Kidney epithelial cell (primary cell): ENCODE measurements at regions not wholly inside any gene's neighbourhood (a gene's known extent, or its start where the extent isn't known, plus 50 kb on each side); places are given as distances from the start of the nearest gene placed in this dataset.

Experiments used
- DNase-seq: peaks from one replicate; pipeline ENCODE4 v3.0.0-alpha.2; 2010; ENCODE audit warnings: low read depth
- H3K27me3 ChIP-seq: 2 replicates; pipeline ENCODE4 v1.6.0; 2011; ENCODE audit warnings: low read length; ENCODE audit not compliant: control insufficient read depth, insufficient read depth
- H3K36me3 ChIP-seq: 2 replicates; pipeline ENCODE4 v1.5.1; 2011; ENCODE audit warnings: low read length; ENCODE audit not compliant: control insufficient read depth, insufficient read depth
- H3K4me3 ChIP-seq: 2 replicates; pipeline ENCODE4 v1.5.1; 2011; ENCODE audit warnings: low read depth, mild to moderate bottlenecking, control low read depth, low read length
- TF ChIP-seq, protein P1 (sequence below): IDR thresholded peaks from 2 replicates; pipeline ENCODE4 v1.5.1; 2011; ENCODE audit warnings: mild to moderate bottlenecking, moderate library complexity, low read length, control low read depth, inconsistent platforms; ENCODE audit not compliant: insufficient read depth, poor library complexity, severe bottlenecking

DNA sequence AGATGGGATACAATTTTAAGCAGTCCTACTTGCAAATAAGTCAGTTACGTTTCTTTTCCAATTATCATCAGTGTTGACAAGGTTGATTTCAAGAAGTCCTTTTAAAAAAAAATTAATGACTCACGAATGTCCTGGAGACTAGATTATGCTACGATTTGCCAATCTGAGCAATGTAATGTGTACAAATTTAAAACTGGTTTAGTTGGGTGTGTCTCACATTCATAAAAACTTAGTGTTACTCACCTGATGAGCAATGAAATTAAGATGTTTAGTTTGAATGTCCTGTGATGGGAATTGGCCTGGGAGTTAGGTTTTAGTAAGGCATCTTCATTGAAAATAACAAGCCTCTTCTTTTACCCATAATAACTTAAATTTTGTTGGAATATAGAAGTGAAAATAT, 136.7 kb upstream of the POF1B start:
- Histone ChIP-seq H3K27me3 (no peaks in the 10 kb centered on the region), H3K4me3 (no peak overlapping the region), H3K36me3 (no peaks in the 10 kb centered on the region)
- no peak for DNase-seq
- TF ChIP-seq, protein P1, sequence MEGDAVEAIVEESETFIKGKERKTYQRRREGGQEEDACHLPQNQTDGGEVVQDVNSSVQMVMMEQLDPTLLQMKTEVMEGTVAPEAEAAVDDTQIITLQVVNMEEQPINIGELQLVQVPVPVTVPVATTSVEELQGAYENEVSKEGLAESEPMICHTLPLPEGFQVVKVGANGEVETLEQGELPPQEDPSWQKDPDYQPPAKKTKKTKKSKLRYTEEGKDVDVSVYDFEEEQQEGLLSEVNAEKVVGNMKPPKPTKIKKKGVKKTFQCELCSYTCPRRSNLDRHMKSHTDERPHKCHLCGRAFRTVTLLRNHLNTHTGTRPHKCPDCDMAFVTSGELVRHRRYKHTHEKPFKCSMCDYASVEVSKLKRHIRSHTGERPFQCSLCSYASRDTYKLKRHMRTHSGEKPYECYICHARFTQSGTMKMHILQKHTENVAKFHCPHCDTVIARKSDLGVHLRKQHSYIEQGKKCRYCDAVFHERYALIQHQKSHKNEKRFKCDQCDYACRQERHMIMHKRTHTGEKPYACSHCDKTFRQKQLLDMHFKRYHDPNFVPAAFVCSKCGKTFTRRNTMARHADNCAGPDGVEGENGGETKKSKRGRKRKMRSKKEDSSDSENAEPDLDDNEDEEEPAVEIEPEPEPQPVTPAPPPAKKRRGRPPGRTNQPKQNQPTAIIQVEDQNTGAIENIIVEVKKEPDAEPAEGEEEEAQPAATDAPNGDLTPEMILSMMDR, result no peak

DNA sequence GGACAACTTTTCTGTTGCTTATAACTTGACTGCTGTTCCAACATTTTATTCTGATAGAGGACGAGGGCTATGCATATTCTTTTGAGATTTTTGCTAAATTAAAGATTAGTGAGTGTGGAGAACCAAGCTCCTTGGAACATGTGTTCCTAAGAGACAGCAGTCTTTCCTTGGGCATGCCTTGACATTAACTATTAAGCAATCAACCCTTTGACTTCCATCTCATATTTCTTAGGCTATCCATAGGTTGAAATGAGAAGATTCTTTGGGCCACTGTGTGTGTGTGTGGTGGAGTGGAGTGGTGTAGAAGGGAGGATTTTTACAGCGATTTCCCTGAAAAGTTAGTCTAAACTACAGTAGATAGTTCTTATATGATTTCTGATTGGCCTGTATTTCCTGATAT, 127.4 kb upstream of the POF1B start:
- no peaks in the 10 kb centered on the region for H3K27me3 ChIP-seq
- no peak for DNase-seq
- no peaks in the 10 kb centered on the region for H3K36me3 ChIP-seq
- TF ChIP-seq, protein P1, result no peak
- no peak overlapping the region for H3K4me3 ChIP-seq

DNA sequence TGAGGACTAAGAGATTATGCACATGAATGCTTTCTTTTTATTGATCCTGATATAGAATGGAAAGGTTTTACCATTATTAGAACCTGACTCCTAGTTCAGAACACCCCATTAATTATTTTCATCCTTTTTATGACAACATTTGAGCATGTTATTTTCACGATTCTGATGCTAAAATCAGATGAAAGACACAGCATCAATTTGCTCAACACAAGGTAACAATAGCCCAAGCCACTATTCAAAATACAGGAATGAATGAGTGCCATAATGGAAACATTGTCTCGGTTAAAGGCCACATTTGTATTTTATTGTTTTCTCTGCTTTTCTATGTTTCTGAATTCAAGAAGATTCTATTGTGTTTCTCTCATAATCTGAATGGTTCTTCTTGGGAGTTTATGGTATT, 126.3 kb upstream of the POF1B start:
- Histone ChIP-seq H3K4me3 (no peak overlapping the region), H3K36me3 (no peaks in the 10 kb centered on the region), H3K27me3 (no peaks in the 10 kb centered on the region)
- TF ChIP-seq, protein P1, result no peak
- no peak for DNase-seq

DNA sequence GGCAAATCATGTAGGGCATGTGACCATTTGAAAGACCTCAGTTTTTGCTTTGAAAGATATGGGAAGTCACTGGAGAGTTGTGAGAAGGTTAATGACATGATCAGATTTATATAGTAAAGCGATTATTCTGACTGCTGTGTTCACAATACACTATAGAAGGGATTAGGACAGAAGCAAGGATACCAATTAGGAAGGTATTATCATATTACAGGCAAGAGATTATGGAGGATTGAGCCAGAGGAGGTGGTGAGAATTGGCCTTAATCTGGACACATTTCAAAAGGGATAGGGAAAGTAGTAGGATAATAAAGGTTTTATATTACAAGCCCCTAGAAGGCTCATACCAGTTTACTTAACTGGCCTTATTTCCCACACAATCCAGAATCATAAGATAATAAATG, 124.9 kb upstream of the POF1B start:
- TF ChIP-seq, protein P1, result no peak
- Histone ChIP-seq H3K27me3 (no peaks in the 10 kb centered on the region), H3K36me3 (no peaks in the 10 kb centered on the region), H3K4me3 (no peak overlapping the region)
- no peak for DNase-seq

DNA sequence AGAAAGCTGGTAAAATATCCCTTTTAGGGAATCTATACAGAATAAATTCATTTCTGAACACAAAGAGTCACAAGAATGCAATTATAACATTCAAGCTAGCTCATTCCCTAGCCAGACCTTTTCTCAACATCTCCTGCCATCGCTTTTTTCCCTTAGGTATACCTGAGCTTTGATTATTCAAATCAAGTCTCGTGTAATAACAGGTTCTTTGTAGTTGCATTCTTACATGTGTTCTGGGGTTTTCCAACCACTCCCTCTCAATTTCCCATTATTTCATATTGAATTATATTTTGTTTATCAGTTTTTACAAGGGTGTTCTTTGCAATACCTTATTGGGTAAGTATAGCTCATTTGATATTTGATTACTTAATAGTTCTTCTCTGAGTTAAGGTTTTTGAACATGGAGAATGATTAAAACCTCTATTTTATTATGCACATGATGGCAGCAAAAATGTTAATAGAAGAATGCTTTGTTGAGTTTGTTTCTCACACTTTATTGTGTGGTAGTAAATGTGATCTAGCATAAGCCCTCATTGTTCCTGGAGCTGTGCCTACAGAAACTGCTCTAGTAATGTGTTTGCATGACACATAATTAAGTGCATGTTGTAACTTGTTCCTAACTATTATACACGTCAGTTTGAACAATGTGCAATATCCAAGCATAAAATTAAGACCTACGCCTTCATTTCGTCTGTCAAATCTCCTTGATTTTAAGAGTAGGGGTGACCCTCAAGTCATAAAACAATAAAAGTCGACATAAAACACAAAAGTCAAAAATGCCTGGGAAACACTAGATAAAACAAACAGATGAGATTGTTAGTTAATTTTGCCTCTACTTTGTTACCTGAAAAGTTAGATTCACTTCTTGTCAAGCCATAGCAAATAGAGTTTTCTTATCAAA, 124.0 kb upstream of the POF1B start:
- DNase-seq, result no peak
- Histone ChIP-seq H3K4me3 (no peak overlapping the region), H3K27me3 (no peaks in the 10 kb centered on the region), H3K36me3 (no peaks in the 10 kb centered on the region)
- TF ChIP-seq, protein P1, result no peak

DNA sequence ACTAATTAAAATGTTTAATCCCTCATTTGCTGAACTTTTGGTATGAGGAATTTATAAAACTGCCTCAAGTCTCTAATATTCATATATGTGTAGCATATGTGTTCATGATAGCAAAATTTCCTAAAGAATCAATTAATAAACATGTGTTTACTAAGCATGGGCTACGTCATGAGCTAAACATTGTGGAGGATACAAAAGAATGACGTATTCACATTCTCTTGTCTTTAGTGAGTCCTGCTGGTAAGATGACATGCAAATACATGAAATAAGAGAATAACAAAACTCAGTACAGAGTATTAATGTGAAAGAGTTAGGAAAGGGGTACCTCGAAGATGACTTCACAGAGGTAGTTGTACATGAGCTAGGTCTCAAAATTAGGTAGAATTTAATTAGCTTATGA, 121.9 kb upstream of the POF1B start:
- TF ChIP-seq, protein P1, result no peak
- no peak overlapping the region for H3K4me3 ChIP-seq
- no peaks in the 10 kb centered on the region for H3K36me3 ChIP-seq
- H3K27me3 ChIP-seq, result no peaks in the 10 kb centered on the region
- no peak for DNase-seq
